ENCODE measurements at regions not wholly inside any gene's neighbourhood (a gene's known extent, or its start where the extent isn't known, plus 50 kb on each side); places are given as distances from the start of the nearest gene placed in this dataset.

GRCh38 chr13:40161931-40162330 is 504.5 kb downstream of the FOXO1 start:
- DNase-seq (ENCODE audit: low read depth in 2 of 2, low spot score in 1 of 2) = no peak

GRCh38 chr13:40163066-40164000 is 503.1 kb downstream of the FOXO1 start:
- DNase-seq (ENCODE audit: low read depth in 2 of 2, low spot score in 1 of 2) = no peak

DNA sequence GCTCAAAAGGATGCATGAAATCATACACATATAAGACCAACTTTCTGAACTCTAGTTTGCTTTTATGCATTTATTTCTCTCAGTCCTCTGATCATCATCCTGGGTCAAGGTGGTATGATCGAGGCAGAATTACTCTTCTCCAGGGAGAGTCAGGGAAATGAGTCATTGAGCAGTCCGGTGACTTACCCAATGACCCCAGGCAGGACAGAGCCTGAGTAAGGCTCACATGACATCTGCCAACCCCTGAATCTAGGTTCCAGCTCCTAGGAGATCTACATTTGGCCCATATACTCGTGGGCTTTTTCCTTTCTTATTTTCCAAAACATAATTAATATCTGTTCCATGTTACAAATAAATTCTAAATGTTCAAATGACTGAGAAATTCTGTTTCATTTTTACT is 502.3 kb downstream of the FOXO1 start:
- DNase-seq (ENCODE audit: low read depth in 2 of 2, low spot score in 1 of 2) = no peak

DNA sequence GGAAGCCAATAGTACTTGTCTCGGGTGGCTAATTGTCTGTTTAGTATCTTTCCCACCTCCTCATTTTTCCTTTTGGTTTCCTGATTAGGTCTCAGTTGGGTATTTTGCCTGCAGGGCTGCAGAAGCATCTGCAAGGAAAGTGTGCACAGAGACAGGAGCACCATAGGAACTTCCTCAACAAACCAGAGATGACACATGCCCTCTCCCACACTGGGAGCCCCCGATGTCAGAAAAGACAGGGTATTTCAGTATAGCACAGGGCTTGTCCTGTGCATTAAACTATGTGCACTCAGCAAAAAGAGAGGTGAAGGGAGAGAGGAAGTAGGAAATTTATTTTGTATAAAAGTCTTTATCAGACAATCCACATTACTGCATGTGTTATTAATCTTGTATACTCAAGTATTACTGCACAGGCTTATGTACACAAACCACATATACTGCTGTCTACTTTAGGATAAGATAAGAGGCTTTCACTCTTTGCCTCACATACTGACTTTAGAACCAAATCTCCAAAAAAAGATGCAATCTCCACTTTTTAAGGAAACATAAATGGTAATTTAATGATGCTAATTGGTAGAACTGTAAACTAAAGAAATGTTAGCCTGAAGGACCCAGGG is 501.0 kb downstream of the FOXO1 start:
- no peak for DNase-seq (ENCODE audit: low read depth in 2 of 2, low spot score in 1 of 2)

- no peak for DNase-seq (ENCODE audit: low read depth in 2 of 2, low spot score in 1 of 2)
Measured at GRCh38 chr13:40167327-40167726, 499.1 kb downstream of the FOXO1 start.

GRCh38 chr13:40168425-40169166 is 497.8 kb downstream of the FOXO1 start:
- DNase-seq (ENCODE audit: low read depth in 2 of 2, low spot score in 1 of 2) = no peak

GRCh38 chr13:40169476-40169875 is 497.0 kb downstream of the FOXO1 start:
- DNase-seq (ENCODE audit: low read depth in 2 of 2, low spot score in 1 of 2) = no peak

DNA sequence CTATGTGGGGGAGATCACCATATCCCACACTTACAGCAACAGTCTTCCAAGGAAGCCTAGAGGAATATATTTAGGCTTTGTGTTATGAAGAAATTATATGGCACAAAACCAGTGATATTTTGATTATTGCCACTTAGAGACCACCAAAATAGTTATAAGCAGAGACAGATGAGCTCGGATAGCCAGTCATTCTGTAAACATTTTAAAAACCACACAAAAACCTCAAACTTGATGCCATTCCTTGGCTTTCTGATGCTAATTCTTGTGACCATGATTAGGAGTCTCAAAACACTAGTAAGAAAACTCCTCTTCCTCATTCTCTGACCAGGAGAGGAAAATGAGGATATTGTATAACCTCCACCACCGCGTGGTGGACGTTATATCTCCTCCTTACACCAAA is 496.4 kb downstream of the FOXO1 start:
- DNase-seq (ENCODE audit: low read depth in 2 of 2, low spot score in 1 of 2) = no peak

GRCh38 chr13:40170982-40171381 is 495.5 kb downstream of the FOXO1 start:
- DNase-seq (ENCODE audit: low read depth in 2 of 2, low spot score in 1 of 2) = no peak

DNA sequence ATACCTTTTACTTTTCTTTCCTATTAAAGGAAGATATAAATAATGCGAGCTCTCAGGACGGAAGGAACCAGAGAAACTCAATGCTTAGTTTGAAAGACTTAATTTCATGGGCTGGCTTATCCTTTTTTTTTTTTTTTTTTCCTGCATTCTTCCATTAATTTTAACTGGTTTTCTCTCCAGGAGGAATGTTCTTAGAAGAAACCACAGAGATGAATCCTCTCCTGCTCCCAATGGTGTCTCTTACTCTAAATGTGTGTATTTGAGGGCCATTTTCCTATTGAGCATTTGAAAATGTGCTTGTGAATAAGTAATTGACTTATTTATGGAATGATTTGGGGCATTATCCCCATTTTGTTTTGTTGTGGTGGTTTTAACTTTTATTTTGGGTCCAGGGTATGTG is 494.9 kb downstream of the FOXO1 start:
- DNase-seq (ENCODE audit: low read depth in 2 of 2, low spot score in 1 of 2) = no peak

DNA sequence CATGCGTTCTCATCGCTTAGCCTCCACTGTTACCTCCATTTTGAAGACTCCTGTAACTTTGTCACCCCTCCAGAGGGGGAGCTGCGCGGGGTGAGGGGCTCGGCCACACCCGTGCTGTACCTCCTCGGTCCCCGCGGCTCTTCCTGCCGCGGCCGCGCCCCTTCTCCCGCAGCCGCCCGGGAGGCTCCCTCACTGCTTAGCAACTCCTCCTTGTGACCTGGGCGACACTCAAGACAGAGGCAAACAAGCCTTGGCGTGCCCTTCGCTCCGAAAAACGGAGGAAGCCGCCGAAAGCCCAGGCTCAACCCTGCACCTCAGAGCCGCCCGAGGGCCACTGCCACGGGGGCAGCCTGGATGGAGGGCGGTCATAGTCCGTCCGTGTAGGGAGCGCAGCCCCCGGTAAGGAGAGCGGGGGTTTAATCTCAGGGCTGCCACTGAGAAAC is 494.3 kb downstream of the FOXO1 start:
- no peak for DNase-seq (ENCODE audit: low read depth in 2 of 2, low spot score in 1 of 2)

DNA sequence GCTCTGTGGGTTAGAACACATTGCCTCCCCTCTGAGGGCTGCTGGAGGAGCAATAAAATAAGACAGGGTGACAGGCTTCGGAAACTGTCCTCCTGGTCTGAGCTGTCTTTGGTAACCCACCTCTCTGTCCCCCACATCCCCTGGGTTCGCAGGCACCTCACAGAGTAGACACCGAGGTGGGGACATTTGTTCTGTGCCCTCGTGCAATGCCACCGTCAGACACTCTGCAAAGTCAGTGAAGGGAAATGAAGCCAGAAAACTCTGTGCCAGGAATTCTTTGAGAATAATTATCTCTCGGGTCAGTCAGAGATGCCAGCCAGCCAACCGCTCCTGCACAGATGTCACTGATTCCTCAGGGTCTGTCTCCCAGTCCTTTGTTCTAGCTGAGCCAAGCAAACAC is 493.6 kb downstream of the FOXO1 start:
- no peak for DNase-seq (ENCODE audit: low read depth in 2 of 2, low spot score in 1 of 2)

DNA sequence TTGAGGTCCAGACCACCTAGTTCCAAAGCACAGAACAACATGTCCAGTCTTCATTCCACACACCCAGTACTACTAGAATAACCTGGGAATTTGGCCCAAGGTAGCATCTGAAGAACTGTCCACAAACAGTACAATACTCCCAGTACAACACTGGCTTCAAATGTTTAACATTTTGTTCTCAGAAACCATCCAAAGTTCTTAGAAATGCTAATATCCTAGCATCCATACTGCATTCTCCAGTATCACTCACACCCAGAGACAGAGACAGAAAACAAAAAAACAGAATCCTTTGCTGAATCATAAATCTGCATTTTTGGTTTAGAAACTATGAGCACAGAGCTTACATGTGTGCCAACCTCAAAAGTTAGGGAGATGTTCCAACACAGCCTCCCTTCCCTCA is 490.8 kb downstream of the FOXO1 start:
- DNase-seq (ENCODE audit: low read depth in 2 of 2, low spot score in 1 of 2) = no peak

GRCh38 chr13:40176242-40176641 is 490.2 kb downstream of the FOXO1 start:
- DNase-seq (ENCODE audit: low read depth in 2 of 2, low spot score in 1 of 2) = no peak

DNA sequence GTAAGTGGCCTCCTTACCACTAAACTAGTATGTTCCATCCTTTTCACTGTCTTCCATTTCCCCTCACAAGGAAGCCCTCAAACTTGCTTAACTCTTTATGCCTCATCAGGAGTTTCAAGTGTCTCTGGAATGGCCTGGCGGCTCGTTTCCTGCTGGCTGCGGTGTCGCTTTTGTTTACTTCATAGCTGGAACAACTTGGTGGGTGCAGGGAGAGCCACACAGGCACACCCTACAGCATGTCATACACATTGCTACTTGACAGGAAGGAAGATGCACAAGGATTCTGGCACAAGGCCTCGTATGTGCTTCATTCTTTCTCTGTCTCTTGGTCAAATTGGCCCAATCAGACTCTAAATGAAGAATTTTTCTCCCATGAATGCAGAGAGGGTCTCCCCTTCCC is 488.3 kb downstream of the FOXO1 start:
- no peak for DNase-seq (ENCODE audit: low read depth in 2 of 2, low spot score in 1 of 2)

DNA sequence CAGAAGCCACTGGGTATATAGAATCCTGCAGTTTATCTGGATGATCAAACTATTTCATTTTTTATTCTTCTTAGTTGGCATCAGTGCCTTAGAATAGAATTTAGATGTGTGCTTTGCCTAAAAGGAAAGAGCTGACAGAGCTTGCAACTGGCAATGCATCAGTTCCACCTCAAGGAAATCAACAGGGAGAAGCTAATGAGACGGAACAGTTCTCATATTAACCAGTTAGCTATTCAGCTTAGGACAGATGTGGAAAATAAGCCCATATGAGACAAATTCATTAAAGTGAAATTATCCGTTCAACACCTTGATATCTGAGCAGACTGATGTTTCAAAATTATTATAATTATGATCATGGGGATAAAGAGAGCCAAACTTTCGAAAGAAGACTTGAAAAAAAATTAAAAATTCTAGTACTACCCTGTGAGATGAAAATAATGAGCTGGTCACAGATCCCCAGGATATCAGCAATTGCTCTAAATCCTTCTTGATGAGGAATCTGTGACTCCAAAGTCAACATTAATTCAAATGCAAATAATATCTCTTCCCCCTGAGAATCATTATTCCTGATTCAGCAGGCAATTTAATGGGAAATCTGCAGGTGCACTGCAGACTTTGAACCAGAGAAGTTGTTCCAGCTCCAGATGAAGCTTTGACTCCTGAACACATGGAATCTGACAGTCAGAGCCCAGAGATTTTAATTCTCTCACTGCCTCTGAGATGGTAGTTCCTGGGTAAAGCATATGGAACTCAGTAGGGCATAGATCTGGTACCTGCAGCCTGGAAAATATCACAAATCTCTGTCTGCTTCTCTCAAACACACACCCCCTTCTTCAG is 486.8 kb downstream of the FOXO1 start:
- DNase-seq (ENCODE audit: low read depth in 2 of 2, low spot score in 1 of 2) = no peak

DNA sequence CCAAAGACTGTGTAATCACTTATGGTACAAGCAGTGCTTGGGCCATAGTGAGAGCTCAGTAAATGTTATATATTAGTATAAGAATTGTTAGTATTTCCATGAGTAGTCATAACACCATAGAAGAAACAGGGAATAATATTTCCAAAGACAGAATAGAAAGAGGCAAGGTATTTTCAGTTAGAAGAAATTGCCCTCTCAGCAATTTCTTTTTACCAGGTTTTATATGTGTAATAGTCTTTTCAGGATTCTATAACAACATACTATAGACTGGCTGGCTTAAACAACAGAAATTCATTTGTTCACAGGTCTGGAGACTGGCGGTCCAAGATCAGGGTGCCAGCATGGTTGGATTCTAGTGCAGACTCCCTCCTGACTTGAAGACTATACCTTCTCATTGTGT is 485.7 kb downstream of the FOXO1 start:
- DNase-seq (ENCODE audit: low read depth in 2 of 2, low spot score in 1 of 2) = no peak

DNA sequence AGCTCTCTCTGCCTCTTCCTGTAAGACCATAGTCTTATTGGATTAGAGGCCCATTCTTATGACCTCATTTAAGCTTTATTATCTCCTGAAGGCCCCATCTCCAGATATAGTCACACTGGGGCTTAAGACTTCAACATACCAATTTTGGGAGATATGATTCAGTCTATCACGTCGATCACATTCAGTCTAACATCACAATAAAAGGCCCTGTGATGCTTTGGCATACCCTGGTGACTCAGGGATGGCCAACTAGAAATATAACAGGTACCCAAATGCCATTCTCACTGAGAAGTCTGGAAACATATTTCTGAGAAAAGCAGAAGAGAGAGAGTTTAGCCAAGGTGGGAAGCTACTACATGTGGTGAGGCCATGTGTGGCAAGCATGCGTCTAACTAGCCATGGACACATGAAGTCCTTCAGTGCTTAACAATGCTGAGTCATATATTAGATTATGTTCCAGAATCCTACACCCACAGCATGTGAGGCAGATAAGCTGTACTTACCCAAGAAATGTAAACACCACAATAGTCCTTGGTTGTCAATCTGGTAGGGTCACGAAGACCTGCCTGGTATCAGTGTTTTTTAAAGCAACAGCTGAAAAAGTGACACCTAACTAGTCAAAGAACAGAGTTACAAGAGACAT is 485.1 kb downstream of the FOXO1 start:
- DNase-seq (ENCODE audit: low read depth in 2 of 2, low spot score in 1 of 2) = no peak

DNA sequence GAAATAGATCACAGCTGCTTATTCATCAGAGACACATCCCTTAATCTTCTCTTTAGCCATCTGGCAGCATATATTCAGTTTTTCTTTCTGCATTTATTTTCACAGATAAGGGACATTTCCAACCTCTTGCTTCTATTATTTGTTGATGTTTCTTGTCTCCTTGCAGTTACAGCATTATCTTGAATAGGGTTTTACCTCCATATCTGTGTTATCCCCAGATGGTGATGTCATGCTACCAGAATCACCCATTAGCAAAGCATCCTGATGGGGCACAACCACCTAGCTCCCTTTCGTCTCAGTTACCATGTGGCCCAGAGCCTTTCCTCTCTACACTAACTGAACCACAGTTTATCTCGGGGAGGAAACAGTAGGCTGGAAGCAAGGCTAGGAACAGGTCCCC is 483.9 kb downstream of the FOXO1 start:
- DNase-seq (ENCODE audit: low read depth in 2 of 2, low spot score in 1 of 2) = no peak

GRCh38 chr13:40185414-40185813 is 481.0 kb downstream of the FOXO1 start:
- DNase-seq (ENCODE audit: low read depth in 2 of 2, low spot score in 1 of 2) = no peak

- DNase-seq (ENCODE audit: low read depth in 2 of 2, low spot score in 1 of 2) = no peak
Measured at GRCh38 chr13:40186041-40186440, 480.4 kb downstream of the FOXO1 start.

All from stimulated activated CD8-positive, alpha-beta memory T cell treated with anti-CD3 and anti-CD28 coated beads, Interleukin-4, amount 100 ng/mL, for 1 hour (primary cell).